CD14-positive monocyte (primary cell): ENCODE measurements at regions not wholly inside any gene's neighbourhood (a gene's known extent, or its start where the extent isn't known, plus 50 kb on each side); places are given as distances from the start of the nearest gene placed in this dataset.
A peak's percentile ranks its signal among the peaks of the same experiment; 100 is the strongest.

Source experiments
- DNase-seq, 3 donors: peaks; one replicate each; pipeline ENCODE4 v3.0.0-alpha.2; 2011 to 2022
- H2AFZ ChIP-seq: 2 replicates; pipeline ENCODE4 v1.6.0; 2012; ENCODE audit warnings: mild to moderate bottlenecking, low read depth, low read length, inconsistent platforms; ENCODE audit not compliant: insufficient read depth, poor library complexity, severe bottlenecking
- H3K27ac ChIP-seq, 2 donors: 1 replicate in 1 of 2; 2 replicates in 1 of 2; pipeline ENCODE4 v1.5.1; 2012 to 2013; ENCODE audit warnings: low read length in 2 of 2, control low read depth in 1 of 2, inconsistent platforms in 1 of 2, low read depth in 1 of 2, mild to moderate bottlenecking in 1 of 2
- H3K27me3 ChIP-seq, 2 donors: one replicate each; pipeline versions ENCODE4 v1.6.0 to v1.6.1; 2011 to 2013; ENCODE audit warnings: low read length in 2 of 2; ENCODE audit not compliant: control insufficient read depth in 2 of 2, insufficient read depth in 2 of 2
- H3K36me3 ChIP-seq, 2 donors: replicated peaks in 1 of 2; 1 replicate in 1 of 2; 2 replicates in 1 of 2; pipeline versions ENCODE4 v1.5.1 to v1.6.1; 2012 to 2013; ENCODE audit warnings: low read length in 2 of 2, control low read depth in 1 of 2, inconsistent platforms in 1 of 2, mild to moderate bottlenecking in 1 of 2; ENCODE audit not compliant: insufficient read depth in 2 of 2, control insufficient read depth in 1 of 2
- H3K4me1 ChIP-seq, 2 donors: 1 replicate in 1 of 2; 2 replicates in 1 of 2; pipeline versions ENCODE4 v1.5.1 to v1.6.1; 2012 to 2013; ENCODE audit warnings: low read length in 2 of 2, control low read depth in 1 of 2, inconsistent platforms in 1 of 2, mild to moderate bottlenecking in 1 of 2, moderate library complexity in 1 of 2; ENCODE audit not compliant: insufficient read depth in 2 of 2, control insufficient read depth in 1 of 2
- H3K4me2 ChIP-seq: replicated peaks from 2 replicates; pipeline ENCODE3; 2012; ENCODE audit warnings: low read length, moderate library complexity, mild to moderate bottlenecking; ENCODE audit not compliant: poor library complexity, severe bottlenecking; ENCODE audit errors: extremely low read depth
- H3K4me3 ChIP-seq, 3 experiments: fragments of 200-600 bp in 1 of 3; sonication (generic) in 1 of 3; replicated peaks in 1 of 3; 1 replicate in 2 of 3; 2 replicates in 1 of 3; pipeline ENCODE4 v1.5.1; 2011 to 2013; ENCODE audit warnings: low read length in 3 of 3, mild to moderate bottlenecking in 3 of 3, control low read depth in 2 of 3, low read depth in 2 of 3, inconsistent platforms in 1 of 3, moderate library complexity in 1 of 3
- H3K79me2 ChIP-seq: 2 replicates; pipeline ENCODE4 v1.6.0; 2012; ENCODE audit warnings: mild to moderate bottlenecking, control low read depth, inconsistent platforms, low read length, moderate library complexity; ENCODE audit not compliant: insufficient read depth
- H3K9ac ChIP-seq: 2 replicates; pipeline ENCODE4 v1.6.0; 2017; ENCODE audit warnings: low read length, mild to moderate bottlenecking; ENCODE audit not compliant: insufficient read depth, poor library complexity, severe bottlenecking
- H3K9me3 ChIP-seq, 2 donors: replicated peaks in 1 of 2; 1 replicate in 1 of 2; 2 replicates in 1 of 2; pipeline versions ENCODE4 v1.5.1 to v1.6.1; 2012 to 2013; ENCODE audit warnings: low read length in 2 of 2, control low read depth in 1 of 2; ENCODE audit not compliant: control insufficient read depth in 1 of 2, insufficient read depth in 1 of 2
- H4K20me1 ChIP-seq: 2 replicates; pipeline ENCODE4 v1.6.0; 2012; ENCODE audit warnings: mild to moderate bottlenecking, low read length, control low read depth, moderate library complexity; ENCODE audit not compliant: insufficient read depth
- H3K27ac Mint-ChIP-seq, 7 donors: one replicate each; pipeline ENCODE4 v1.8.0; 2020; ENCODE audit warnings: mild to moderate bottlenecking in 7 of 7, mixed read lengths in 7 of 7, moderate library complexity in 6 of 7, inconsistent platforms in 2 of 7
- H3K27me3 Mint-ChIP-seq, 3 donors: one replicate each; pipeline ENCODE4 v1.8.0; 2021 to 2022; ENCODE audit warnings: low read depth in 3 of 3, mild to moderate bottlenecking in 3 of 3, mixed read lengths in 3 of 3, moderate library complexity in 3 of 3, inconsistent platforms in 1 of 3
- H3K36me3 Mint-ChIP-seq, 2 donors: one replicate each; pipeline ENCODE4 v1.8.0; 2020; ENCODE audit warnings: mixed read lengths in 2 of 2, inconsistent platforms in 1 of 2, mild to moderate bottlenecking in 1 of 2
- H3K4me1 Mint-ChIP-seq: one replicate; pipeline ENCODE4 v1.8.0; 2020; ENCODE audit warnings: mild to moderate bottlenecking, mixed read lengths
- H3K4me3 Mint-ChIP-seq, 2 donors: one replicate each; pipeline ENCODE4 v1.8.0; 2020; ENCODE audit warnings: mild to moderate bottlenecking in 2 of 2, mixed read lengths in 2 of 2, moderate library complexity in 1 of 2
- H3K9me3 Mint-ChIP-seq, 7 donors: one replicate each; pipeline ENCODE4 v1.8.0; 2020 to 2022; ENCODE audit warnings: mixed read lengths in 7 of 7, mild to moderate bottlenecking in 6 of 7, moderate library complexity in 6 of 7, inconsistent platforms in 2 of 7
- CTCF ChIP-seq: fragments of 200-600 bp; IDR thresholded peaks from one replicate; pipeline ENCODE4 v1.8.0; 2022; ENCODE audit warnings: antibody characterized with exemption, mild to moderate bottlenecking
- WGBS: methylation state at CpG from one replicate; pipeline ENCODE4 v1.1.5; 2013; ENCODE audit warnings: missing lambda C conversion rate; ENCODE audit not compliant: insufficient coverage; 5-methylcytosine and 5-hydroxymethylcytosine counted together
- intact Hi-C, 2 donors: fragments of 100-400 bp; cut with micrococcal nuclease; formaldehyde crosslinking; loops; one replicate each; pipeline versions ENCODE4 v1.15.0 to v1.15.1; 2023

- Histone ChIP-seq H3K9me3 (no peaks in the 10 kb centered on the region), H4K20me1 (no peaks in the 10 kb centered on the region), H2AFZ (no peak overlapping the region), H3K4me3 (no peak overlapping the region), H3K4me1 (peaks cover 4% of the 10 kb centered on the region in 2 donors), H3K36me3 (no peaks in the 10 kb centered on the region), H3K9ac (no peak overlapping the region), H3K27me3 (no peaks in the 10 kb centered on the region), H3K4me2 (no peak overlapping the region), H3K79me2 (no peaks in the 10 kb centered on the region), H3K27ac (no peak overlapping the region)
- H3K27me3 Mint-ChIP-seq: peaks cover 2 to 4% (median 3%) of the 10 kb centered on the region in 3 donors
- no peak for DNase-seq
- peaks cover 0 to 3% (median 0%) of the 10 kb centered on the region in 7 donors for H3K9me3 Mint-ChIP-seq
- H3K4me3 Mint-ChIP-seq: no peak overlapping the region
- 92% methylated on average over 6 of the region's 10 CpGs for WGBS
- no peak for TF ChIP-seq CTCF
- no peaks in the 10 kb centered on the region for H3K36me3 Mint-ChIP-seq
- intact Hi-C loops: no loop called here
- peak overlapping the region in 1 of 7 donors; percentile 24 for H3K27ac Mint-ChIP-seq
- H3K4me1 Mint-ChIP-seq: peaks cover 8% of the 10 kb centered on the region
These were observed 289.8 kb upstream of the KLF6 start for GRCh38 chr10:4074545-4075407.

GRCh38 chr10:4073912-4074311 is 288.9 kb upstream of the KLF6 start:
- no peak overlapping the region for H3K27ac ChIP-seq
- no peaks in the 10 kb centered on the region for H3K36me3 ChIP-seq
- no peak overlapping the region for H3K9ac ChIP-seq
- Mint-ChIP-seq H3K27me3 (peaks cover 2 to 4% (median 3%) of the 10 kb centered on the region in 3 donors), H3K36me3 (no peaks in the 10 kb centered on the region), H3K4me1 (peaks cover 2% of the 10 kb centered on the region), H3K27ac (no peak overlapping the region), H3K4me3 (no peak overlapping the region), H3K9me3 (peaks cover 0 to 3% (median 0%) of the 10 kb centered on the region in 7 donors)
- TF ChIP-seq CTCF: no peak
- H3K4me2 ChIP-seq: no peak overlapping the region
- no peak for DNase-seq
- H3K4me3 ChIP-seq: no peak overlapping the region
- H3K79me2 ChIP-seq: no peaks in the 10 kb centered on the region
- H4K20me1 ChIP-seq: no peaks in the 10 kb centered on the region
- 100% methylated on average over 1 of the region's 1 CpG for WGBS
- peaks cover 0 to 4% of the 10 kb centered on the region in 2 donors for H3K4me1 ChIP-seq
- no peak overlapping the region for H2AFZ ChIP-seq
- no peaks in the 10 kb centered on the region for H3K27me3 ChIP-seq
- H3K9me3 ChIP-seq: no peaks in the 10 kb centered on the region
- intact Hi-C loops: no loop called here
